Tibial nerve (tissue), 3 donors: ENCODE measurements at regions not wholly inside any gene's neighbourhood (a gene's known extent, or its start where the extent isn't known, plus 50 kb on each side); places are given as distances from the start of the nearest gene placed in this dataset.

Source experiments
- CTCF ChIP-seq, 5 experiments: fragments of 200-600 bp in 3 of 5; fragments of 450-650 bp in 2 of 5; sonication (generic) in 3 of 5; IDR thresholded peaks; one replicate each; pipeline ENCODE4 v1.5.1; 2016 to 2019; ENCODE audit warnings: antibody characterized with exemption in 5 of 5, mild to moderate bottlenecking in 3 of 5, moderate library complexity in 2 of 5
- POLR2A ChIP-seq, 2 donors: fragments of 450-650 bp; IDR thresholded peaks; one replicate each; pipeline ENCODE4 v1.6.1; 2017; ENCODE audit warnings: antibody characterized with exemption in 2 of 2, mild to moderate bottlenecking in 2 of 2, moderate library complexity in 2 of 2

- TF ChIP-seq POLR2A (IDR thresholded peaks at IDR 0.05): no peak
- TF ChIP-seq CTCF (IDR thresholded peaks at IDR 0.05): no peak
Observed at GRCh38 chr11:11217929-11218628, 135.0 kb downstream of the CSNK2A3 start.
